ACHN (cell line): ENCODE measurements at regions not wholly inside any gene's neighbourhood (a gene's known extent, or its start where the extent isn't known, plus 50 kb on each side); places are given as distances from the start of the nearest gene placed in this dataset.
"Not testable (repeated sequence)": the region's sequence is repeated elsewhere in the genome, so short reads cannot be mapped to it uniquely, and the experiment has no call there.

Experiments used
- DNase-seq: peaks from one replicate; pipeline ENCODE4 v3.0.0-alpha.2; 2015
- in situ Hi-C: cut with HindIII; loops from 2 replicates; pipeline ENCODE4 v1.10.0; 2017; ENCODE audit warnings: low sequenced_read_pairs, low pct_ligation_motif_present, low pct_unique_long_range_greater_than_20kb

DNA sequence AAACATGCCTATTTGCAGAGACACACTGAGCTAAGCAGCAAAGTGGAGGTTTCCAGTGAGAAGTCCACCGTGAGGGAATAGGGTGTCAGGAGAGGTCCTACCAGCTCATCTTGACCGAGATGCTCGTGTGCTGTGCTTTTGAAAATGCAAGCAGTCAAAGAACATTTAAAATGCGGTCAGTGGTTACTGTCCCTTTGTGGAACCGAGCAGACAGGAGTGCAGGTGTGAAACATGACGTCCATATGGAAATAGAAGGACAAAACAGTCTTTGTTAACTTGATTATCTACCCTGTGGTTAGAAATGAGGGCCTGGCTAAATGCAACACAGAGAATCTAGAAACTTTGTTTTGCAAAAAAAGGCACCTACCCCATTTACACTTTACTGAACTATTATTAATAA, 473.3 kb downstream of the SPATA31A6 start:
- in situ Hi-C loops, DNase-seq: not testable (repeated sequence)

- DNase-seq, in situ Hi-C loops: not testable (repeated sequence)
Observed at GRCh38 chr9:42657496-42657895, 474.0 kb downstream of the SPATA31A6 start.

- in situ Hi-C loops, DNase-seq: not testable (repeated sequence)
Observed at GRCh38 chr9:42697146-42697545, 513.7 kb downstream of the SPATA31A6 start.

DNA sequence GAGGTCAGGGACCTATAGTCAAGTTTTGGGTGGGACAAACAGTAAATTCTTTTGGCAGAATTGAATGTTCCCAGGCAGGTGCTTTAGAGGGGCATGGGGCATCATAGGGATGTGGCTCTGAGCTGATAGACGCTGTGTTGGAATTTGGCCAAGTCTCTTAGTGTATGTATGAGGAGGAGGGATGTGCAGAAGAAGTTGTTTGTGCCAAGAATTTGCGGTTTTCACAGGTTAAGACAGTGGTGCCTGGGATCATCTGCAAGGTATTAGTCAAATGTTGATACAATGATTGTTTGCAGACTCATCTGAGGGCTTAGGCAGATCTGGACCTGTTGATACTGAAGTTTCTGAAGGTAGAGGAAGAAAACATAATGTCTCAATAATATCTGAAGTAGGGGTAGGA, 519.4 kb downstream of the SPATA31A6 start:
- in situ Hi-C loops, DNase-seq: not testable (repeated sequence)

GRCh38 chr9:42724841-42725835, 541.7 kb downstream of the SPATA31A6 start:
- in situ Hi-C loops, DNase-seq: not testable (repeated sequence)

DNA sequence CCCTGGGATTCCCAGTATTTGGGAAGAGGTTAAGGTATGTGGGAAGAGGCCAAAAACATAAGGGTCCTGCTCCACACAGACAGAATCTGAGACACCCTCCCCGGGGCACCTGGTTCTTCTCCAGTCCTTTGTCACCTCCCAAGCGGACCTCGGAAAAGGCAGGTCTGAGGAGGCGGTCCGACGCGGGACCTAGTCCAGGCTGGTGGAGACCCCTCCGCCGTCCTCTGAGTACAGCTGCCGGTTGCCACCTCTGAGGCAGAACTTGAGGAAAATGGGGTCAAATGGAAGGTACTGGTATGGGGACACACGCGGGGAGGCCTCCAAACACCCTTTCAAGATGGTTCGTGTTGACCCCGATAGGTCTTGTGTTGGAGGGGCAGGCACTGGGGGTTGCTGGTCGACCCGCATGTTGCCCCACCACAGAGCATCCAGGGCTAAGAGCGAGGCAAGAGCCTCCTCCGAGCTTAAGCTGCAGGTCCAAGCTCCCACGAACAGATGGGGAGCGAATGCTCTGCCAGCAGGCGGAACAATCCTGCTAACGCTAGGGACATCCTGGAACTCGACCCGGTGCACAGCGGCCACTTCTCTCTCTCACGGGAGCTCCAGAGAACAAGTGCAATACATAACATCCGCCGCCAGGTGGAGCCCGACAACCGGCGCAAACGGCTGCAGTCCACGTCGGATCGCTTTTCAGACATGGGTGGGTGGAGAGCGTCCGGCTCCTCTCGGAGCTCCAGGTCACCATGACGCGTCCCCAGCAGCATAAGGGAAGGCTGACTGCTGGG, 559.8 kb downstream of the SPATA31A6 start:
- peak; percentile 67 for DNase-seq
- in situ Hi-C loops = not testable (repeated sequence)

DNA sequence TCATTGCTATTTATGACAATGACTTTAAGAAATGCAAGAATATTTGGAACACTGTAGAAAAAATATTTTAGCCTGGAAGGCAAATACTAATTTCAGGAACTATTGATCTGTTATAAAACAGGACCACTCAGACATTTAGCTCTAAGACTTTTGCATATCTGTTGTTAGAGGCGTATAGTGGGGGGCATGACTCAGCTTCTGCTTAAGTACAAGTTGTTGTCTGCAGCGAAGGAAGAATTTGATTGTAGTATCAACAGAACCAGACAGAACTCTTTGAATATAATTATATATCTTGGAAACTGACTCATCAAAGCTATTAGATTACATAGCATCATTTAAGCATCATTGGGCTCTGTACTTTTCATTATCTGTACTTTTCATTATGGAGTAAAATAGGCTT, 573.8 kb downstream of the SPATA31A6 start:
- not testable (repeated sequence) for DNase-seq

DNA sequence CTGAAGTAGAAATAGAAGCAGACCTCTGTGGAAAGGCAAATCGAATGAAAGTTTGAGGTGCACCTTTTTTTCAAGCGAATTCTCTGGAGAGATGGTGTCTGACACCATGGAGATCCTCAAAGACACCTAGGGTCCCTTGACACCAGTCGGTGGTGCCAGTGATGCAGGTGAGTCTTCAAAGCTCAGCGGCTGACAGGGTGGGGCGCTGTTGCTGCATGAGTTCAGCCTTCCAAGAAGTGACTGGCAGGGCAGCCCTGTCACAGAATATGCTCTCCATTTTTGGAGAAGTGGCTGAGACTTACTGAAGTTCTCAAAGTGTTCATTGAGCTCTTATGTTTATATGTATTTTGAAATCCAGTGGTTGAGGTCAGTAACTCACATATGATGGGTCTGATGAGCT, 575.9 kb downstream of the SPATA31A6 start:
- DNase-seq, in situ Hi-C loops: not testable (repeated sequence)

More for the DNA sequence above, 573.8 kb downstream of the SPATA31A6 start:
- in situ Hi-C loops = not testable (repeated sequence)

- DNase-seq, in situ Hi-C loops: not testable (repeated sequence)
Observed at GRCh38 chr9:42782201-42782600, 598.7 kb downstream of the SPATA31A6 start.

DNA sequence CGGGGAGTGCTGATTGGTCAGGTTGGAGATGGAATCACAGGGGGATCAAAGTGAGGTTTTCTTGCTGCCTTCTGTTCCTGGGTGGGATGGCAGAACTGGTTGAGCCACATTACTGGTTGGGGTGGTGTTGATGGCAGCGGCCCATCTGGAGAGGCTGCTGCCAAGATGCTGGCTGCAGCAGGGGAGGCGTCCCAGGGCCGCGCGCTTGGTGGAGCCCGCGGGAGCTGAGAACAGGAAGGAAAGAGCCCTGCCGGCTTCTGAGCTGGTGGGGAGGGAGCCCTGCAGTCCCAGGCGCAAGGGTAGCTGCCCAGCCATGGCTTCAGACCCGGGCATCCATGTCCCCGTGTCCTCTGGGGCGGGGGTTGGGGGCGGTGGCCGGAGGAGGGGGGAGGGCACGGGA, 609.3 kb downstream of the SPATA31A6 start:
- in situ Hi-C loops, DNase-seq: not testable (repeated sequence)

- DNase-seq, in situ Hi-C loops: not testable (repeated sequence)
Observed at GRCh38 chr9:42798571-42798970, 615.1 kb downstream of the SPATA31A6 start.

DNA sequence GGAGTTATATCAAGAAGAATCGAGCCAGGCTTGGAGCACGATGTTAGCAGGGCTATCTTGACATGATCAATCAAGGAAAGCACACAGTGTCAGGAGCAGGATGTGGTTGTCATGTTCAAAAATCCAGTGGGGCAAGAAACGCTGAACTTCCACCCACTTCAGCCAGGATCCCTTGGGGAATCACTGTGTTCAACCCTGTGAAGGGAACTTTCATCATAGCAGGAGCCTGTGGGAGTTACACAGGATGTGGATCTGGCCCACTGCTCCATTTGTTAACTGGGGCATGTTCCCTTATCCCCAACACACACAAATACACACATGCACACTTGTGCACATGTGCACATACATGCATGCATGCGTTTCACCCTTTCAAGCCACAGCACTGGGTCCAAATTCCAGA, 619.3 kb downstream of the SPATA31A6 start:
- in situ Hi-C loops, DNase-seq: not testable (repeated sequence)

DNA sequence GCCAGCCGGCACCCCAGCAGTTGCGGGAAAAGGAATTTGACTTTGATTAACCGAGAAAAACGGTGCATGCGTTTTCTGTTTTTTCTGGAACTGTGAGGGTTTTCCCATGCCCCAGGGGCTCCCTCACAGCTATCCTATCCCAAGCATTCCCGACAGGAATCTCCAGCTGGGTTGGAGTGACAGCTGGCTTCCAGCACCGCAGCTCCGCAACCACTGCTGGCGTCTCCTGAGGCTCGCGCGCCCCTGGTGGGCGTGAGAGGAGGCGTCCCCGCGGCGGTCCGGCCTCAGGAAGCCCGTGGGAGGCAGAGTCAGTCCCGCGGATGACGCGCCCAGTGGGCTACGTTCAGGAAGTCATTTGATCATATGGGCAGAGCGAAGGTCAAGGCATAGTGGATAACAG, 623.2 kb downstream of the SPATA31A6 start:
- in situ Hi-C loops = not testable (repeated sequence)
- peak; percentile 4 for DNase-seq

GRCh38 chr9:42821468-42821867, 638.0 kb downstream of the SPATA31A6 start:
- DNase-seq, in situ Hi-C loops: not testable (repeated sequence)

DNA sequence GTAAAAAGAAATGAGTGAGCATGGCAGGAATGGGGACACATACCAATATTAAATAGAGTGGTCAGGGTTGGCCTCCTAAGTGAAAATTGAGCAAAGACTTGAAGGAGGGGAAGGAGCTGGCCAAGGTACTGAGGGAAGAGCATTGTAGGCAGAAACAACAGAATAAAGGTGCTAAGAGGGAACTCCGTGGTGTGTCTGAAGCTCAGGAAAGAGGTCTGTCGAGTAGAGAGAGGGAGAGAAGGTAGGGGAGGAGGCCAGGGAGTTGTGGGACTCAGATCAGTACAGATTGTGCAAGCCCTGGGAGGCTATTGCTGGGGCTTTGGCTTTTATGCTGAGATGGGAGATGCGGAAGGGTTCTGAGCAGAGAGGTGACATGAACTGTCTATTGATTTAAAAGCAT, 664.7 kb downstream of the SPATA31A6 start:
- DNase-seq, in situ Hi-C loops: not testable (repeated sequence)

DNA sequence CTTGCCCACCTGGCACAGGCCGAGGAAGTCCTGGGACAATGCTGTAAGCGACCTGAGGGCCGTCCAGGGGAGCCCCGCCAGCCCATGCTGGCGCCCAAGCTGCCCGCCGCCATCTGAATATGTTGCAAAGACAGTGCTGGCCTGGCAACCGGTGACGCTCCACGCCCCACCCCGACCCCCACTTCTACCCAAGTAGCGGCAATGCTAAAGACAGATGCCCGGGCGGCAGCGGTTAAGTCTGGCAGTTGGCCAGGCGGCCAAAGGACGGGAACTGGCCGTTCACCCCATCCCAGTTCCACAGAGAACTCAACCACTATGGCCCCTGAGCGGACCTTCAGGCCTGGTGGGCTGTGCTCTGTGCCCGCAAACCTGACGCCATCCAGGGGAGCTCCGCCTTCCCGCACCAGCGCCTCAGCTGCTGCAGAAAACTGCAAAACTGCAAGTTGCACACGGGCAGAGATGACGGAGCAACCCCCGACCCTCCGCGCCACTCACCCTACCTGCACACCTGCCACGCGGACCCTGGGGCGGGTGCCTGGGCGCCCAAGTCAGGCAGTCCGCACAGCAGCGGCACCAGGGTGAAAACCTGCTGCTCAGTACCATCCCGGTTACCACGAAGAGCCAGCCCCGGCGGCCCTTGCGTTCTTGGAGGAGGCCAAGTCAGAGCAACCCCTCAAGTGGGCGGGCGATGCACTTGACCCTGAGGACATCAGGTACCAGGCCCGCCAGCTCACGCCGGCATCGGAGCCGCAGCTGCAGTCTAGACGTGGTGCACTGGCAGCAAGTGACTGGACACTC, 667.6 kb downstream of the SPATA31A6 start:
- in situ Hi-C loops, DNase-seq: not testable (repeated sequence)

GRCh38 chr9:42851701-42852100, 668.2 kb downstream of the SPATA31A6 start:
- DNase-seq, in situ Hi-C loops: not testable (repeated sequence)
